NOMO-1 treated with DMSO at 0.1 percent for 48 hours (cell line): ENCODE measurements at regions not wholly inside any gene's neighbourhood (a gene's known extent, or its start where the extent isn't known, plus 50 kb on each side); places are given as distances from the start of the nearest gene placed in this dataset.
"Not testable (repeated sequence)": the region's sequence is repeated elsewhere in the genome, so short reads cannot be mapped to it uniquely, and the experiment has no call there.

Experiments
- DNase-seq: peaks from one replicate; lab custom pipeline; 2025; ENCODE audit not compliant: unreplicated experiment; lab: John Stamatoyannopoulos, UW

- DNase-seq = no peak
Observed at GRCh38 chr20:60167812-60168211, 209.6 kb downstream of the CDH26 start.

- DNase-seq = no peak
Observed at GRCh38 chr20:60168963-60169362, 210.7 kb downstream of the CDH26 start.

GRCh38 chr20:60170116-60170515 lies 211.9 kb downstream of the CDH26 start:
- DNase-seq = peak; percentile 25

GRCh38 chr20:60171313-60171712 lies 213.1 kb downstream of the CDH26 start:
- no peak for DNase-seq

- no peak for DNase-seq
Observed at GRCh38 chr20:60171738-60172137, 213.5 kb downstream of the CDH26 start.

GRCh38 chr20:60172346-60172984 lies 214.2 kb downstream of the CDH26 start:
- DNase-seq = no peak

- DNase-seq = no peak
Observed at GRCh38 chr20:60177080-60177479, 218.9 kb downstream of the CDH26 start.

GRCh38 chr20:60180986-60181385 lies 222.8 kb downstream of the CDH26 start:
- no peak for DNase-seq

- DNase-seq = no peak
Observed at GRCh38 chr20:60186412-60186811, 228.2 kb downstream of the CDH26 start.

GRCh38 chr20:60187683-60188082 lies 229.5 kb downstream of the CDH26 start:
- no peak for DNase-seq

- no peak for DNase-seq
Observed at GRCh38 chr20:60191014-60191413, 232.8 kb downstream of the CDH26 start.

GRCh38 chr20:60192326-60192725 lies 234.1 kb downstream of the CDH26 start:
- DNase-seq = no peak

- DNase-seq = not testable (repeated sequence)
Observed at GRCh38 chr20:60199132-60199531, 240.9 kb downstream of the CDH26 start.

- no peak for DNase-seq
Observed at GRCh38 chr20:60199866-60200265, 241.6 kb downstream of the CDH26 start.

GRCh38 chr20:60200305-60200918 lies 242.2 kb downstream of the CDH26 start:
- DNase-seq = no peak

GRCh38 chr20:60201198-60201835 lies 243.1 kb downstream of the CDH26 start:
- DNase-seq = no peak

- no peak for DNase-seq
Observed at GRCh38 chr20:60202046-60202445, 243.8 kb downstream of the CDH26 start.

GRCh38 chr20:60203451-60203850 lies 245.2 kb downstream of the CDH26 start:
- no peak for DNase-seq

GRCh38 chr20:60204601-60205000 lies 246.4 kb downstream of the CDH26 start:
- DNase-seq = no peak

- DNase-seq = peak; percentile 33
Observed at GRCh38 chr20:60206259-60206658, 248.0 kb downstream of the CDH26 start.

- DNase-seq = no peak
Observed at GRCh38 chr20:60209048-60209447, 250.8 kb downstream of the CDH26 start.
